ENCODE measurements at regions not wholly inside any gene's neighbourhood (a gene's known extent, or its start where the extent isn't known, plus 50 kb on each side); places are given as distances from the start of the nearest gene placed in this dataset.

GRCh38 chr4:126445596-126445995, 1130.8 kb downstream of the FAT4 start:
- no peak for DNase-seq (ENCODE audit: low read depth, low spot score)
- no TSS peak for BruUV-seq (replicated peaks)
- ChIA-PET POLR2A (no interaction called here), CTCF (no interaction called here)
- H3K4me2 ChIP-seq (ENCODE audit: insufficient read depth, low read length), result no peak overlapping the region
- no peak overlapping the region for H3K4me3 ChIP-seq (replicated peaks in 1 of 3; ENCODE audit: insufficient read depth in 1 of 3, low read depth in 1 of 3, low read length in 3 of 3)
- H3K27ac ChIP-seq (ENCODE audit: insufficient read depth, low read depth, low read length), result no peak overlapping the region
- TF ChIP-seq POLR2AphosphoS5 (IDR thresholded peaks at IDR 0.05; ENCODE audit: insufficient read depth, low read depth, low read length) (no peak), POLR2A (IDR thresholded peaks at IDR 0.05; ENCODE audit: low read depth, low read length) (no peak), FOS (IDR thresholded peaks at IDR 0.05; ENCODE audit: borderline replicate concordance, insufficient read depth, low read length) (no peak)
- TF ChIP-seq, protein P1, sequence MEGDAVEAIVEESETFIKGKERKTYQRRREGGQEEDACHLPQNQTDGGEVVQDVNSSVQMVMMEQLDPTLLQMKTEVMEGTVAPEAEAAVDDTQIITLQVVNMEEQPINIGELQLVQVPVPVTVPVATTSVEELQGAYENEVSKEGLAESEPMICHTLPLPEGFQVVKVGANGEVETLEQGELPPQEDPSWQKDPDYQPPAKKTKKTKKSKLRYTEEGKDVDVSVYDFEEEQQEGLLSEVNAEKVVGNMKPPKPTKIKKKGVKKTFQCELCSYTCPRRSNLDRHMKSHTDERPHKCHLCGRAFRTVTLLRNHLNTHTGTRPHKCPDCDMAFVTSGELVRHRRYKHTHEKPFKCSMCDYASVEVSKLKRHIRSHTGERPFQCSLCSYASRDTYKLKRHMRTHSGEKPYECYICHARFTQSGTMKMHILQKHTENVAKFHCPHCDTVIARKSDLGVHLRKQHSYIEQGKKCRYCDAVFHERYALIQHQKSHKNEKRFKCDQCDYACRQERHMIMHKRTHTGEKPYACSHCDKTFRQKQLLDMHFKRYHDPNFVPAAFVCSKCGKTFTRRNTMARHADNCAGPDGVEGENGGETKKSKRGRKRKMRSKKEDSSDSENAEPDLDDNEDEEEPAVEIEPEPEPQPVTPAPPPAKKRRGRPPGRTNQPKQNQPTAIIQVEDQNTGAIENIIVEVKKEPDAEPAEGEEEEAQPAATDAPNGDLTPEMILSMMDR (IDR thresholded peaks at IDR 0.05; ENCODE audit: extremely low read depth in 1 of 2, insufficient read depth in 1 of 2, low read depth in 1 of 2, low read length in 2 of 2), result no peak
- H3K79me2 ChIP-seq (ENCODE audit: control insufficient read depth, insufficient read depth, low read length), result no peaks in the 10 kb centered on the region
- no peak for FAIRE-seq
- dilution Hi-C loops (cut with MboI; ENCODE audit: extremely low pct_ligation_motif_present, low sequenced_read_pairs) (no loop called here), intact Hi-C loops (cut with micrococcal nuclease) (no loop called here)
- no peaks in the 10 kb centered on the region for H3K4me1 ChIP-seq (ENCODE audit: control insufficient read depth, extremely low read depth, insufficient read depth, low read length)
- H3K36me3 ChIP-seq (ENCODE audit: control insufficient read depth in 2 of 2, extremely low read depth in 1 of 2, insufficient read depth in 2 of 2, low read length in 2 of 2), result no peaks in the 10 kb centered on the region
- H4K20me1 ChIP-seq (replicated peaks; ENCODE audit: control insufficient read depth, extremely low read depth, insufficient read depth, low read length), result no peaks in the 10 kb centered on the region
- H3K9me1 ChIP-seq (replicated peaks; ENCODE audit: control insufficient read depth, extremely low read depth, insufficient read depth, low read length), result no peaks in the 10 kb centered on the region
- no peak overlapping the region for H3K9ac ChIP-seq (replicated peaks; ENCODE audit: extremely low read depth, insufficient read depth, low read length)
- no peaks in the 10 kb centered on the region for H3K27me3 ChIP-seq (ENCODE audit: control insufficient read depth in 2 of 2, insufficient read depth in 2 of 2, low read length in 2 of 2)
- no peak overlapping the region for H2AFZ ChIP-seq (ENCODE audit: low read depth, low read length)
- no peaks in the 10 kb centered on the region for H3K9me3 ChIP-seq (replicated peaks; ENCODE audit: control insufficient read depth, insufficient read depth, low read length)

GRCh38 chr4:126446917-126447316, 1132.2 kb downstream of the FAT4 start:
- H3K79me2 ChIP-seq (ENCODE audit: control insufficient read depth, insufficient read depth, low read length), result no peaks in the 10 kb centered on the region
- dilution Hi-C loops (cut with MboI; ENCODE audit: extremely low pct_ligation_motif_present, low sequenced_read_pairs) (no loop called here), intact Hi-C loops (cut with micrococcal nuclease) (no loop called here)
- H2AFZ ChIP-seq (ENCODE audit: low read depth, low read length), result no peak overlapping the region
- H3K9me1 ChIP-seq (replicated peaks; ENCODE audit: control insufficient read depth, extremely low read depth, insufficient read depth, low read length), result no peaks in the 10 kb centered on the region
- FAIRE-seq, result no peak
- no peaks in the 10 kb centered on the region for H3K36me3 ChIP-seq (ENCODE audit: control insufficient read depth in 2 of 2, extremely low read depth in 1 of 2, insufficient read depth in 2 of 2, low read length in 2 of 2)
- TF ChIP-seq MAX (IDR thresholded peaks at IDR 0.05; ENCODE audit: insufficient read depth, insufficient read length) (no peak), EZH2 (IDR thresholded peaks at IDR 0.05; ENCODE audit: borderline replicate concordance, low read depth, low read length, severe bottlenecking) (no peak), JUN (IDR thresholded peaks at IDR 0.05; ENCODE audit: borderline replicate concordance, insufficient read depth, insufficient read length, low read depth) (no peak), GATA2 (IDR thresholded peaks at IDR 0.05; ENCODE audit: insufficient read depth, insufficient read length, low read depth, low read length) (no peak), MYC (IDR thresholded peaks at IDR 0.05; ENCODE audit: low read depth, low read length) (no peak), POLR2AphosphoS5 (IDR thresholded peaks at IDR 0.05; ENCODE audit: insufficient read depth, low read depth, low read length) (no peak), POLR2A (IDR thresholded peaks at IDR 0.05; ENCODE audit: low read depth, low read length) (no peak), FOS (IDR thresholded peaks at IDR 0.05; ENCODE audit: borderline replicate concordance, insufficient read depth, low read length) (no peak)
- TF ChIP-seq, protein P1 (IDR thresholded peaks at IDR 0.05; ENCODE audit: extremely low read depth in 1 of 2, insufficient read depth in 1 of 2, low read depth in 1 of 2, low read length in 2 of 2), result no peak
- ChIA-PET POLR2A (no interaction called here), CTCF (no interaction called here)
- no peak for DNase-seq (ENCODE audit: low read depth, low spot score)
- no peaks in the 10 kb centered on the region for H3K9me3 ChIP-seq (replicated peaks; ENCODE audit: control insufficient read depth, insufficient read depth, low read length)
- H3K4me3 ChIP-seq (replicated peaks in 1 of 3; ENCODE audit: insufficient read depth in 1 of 3, low read depth in 1 of 3, low read length in 3 of 3), result no peak overlapping the region
- no peak overlapping the region for H3K9ac ChIP-seq (replicated peaks; ENCODE audit: extremely low read depth, insufficient read depth, low read length)
- H3K27me3 ChIP-seq (ENCODE audit: control insufficient read depth in 2 of 2, insufficient read depth in 2 of 2, low read length in 2 of 2), result no peaks in the 10 kb centered on the region
- H3K4me1 ChIP-seq (ENCODE audit: control insufficient read depth, extremely low read depth, insufficient read depth, low read length), result no peaks in the 10 kb centered on the region
- H4K20me1 ChIP-seq (replicated peaks; ENCODE audit: control insufficient read depth, extremely low read depth, insufficient read depth, low read length), result no peaks in the 10 kb centered on the region
- H3K27ac ChIP-seq (ENCODE audit: insufficient read depth, low read depth, low read length), result no peak overlapping the region
- BruUV-seq (replicated peaks), result no TSS peak
- no peak overlapping the region for H3K4me2 ChIP-seq (ENCODE audit: insufficient read depth, low read length)
